LNCaP clone FGC (cell line): ENCODE measurements at regions not wholly inside any gene's neighbourhood (a gene's known extent, or its start where the extent isn't known, plus 50 kb on each side); places are given as distances from the start of the nearest gene placed in this dataset.

Experiments
- DNase-seq: peaks from one replicate; pipeline ENCODE4 v3.0.0-alpha.2; 2011; ENCODE audit warnings: low read depth
- H3K4me3 ChIP-seq: 2 replicates; pipeline ENCODE4 v1.5.1; 2011; ENCODE audit warnings: mild to moderate bottlenecking, low read depth, low read length, control low read depth
- CTCF ChIP-seq: IDR thresholded peaks from 2 replicates; pipeline ENCODE4 v1.5.1; 2012; ENCODE audit warnings: mild to moderate bottlenecking; ENCODE audit not compliant: control insufficient read depth, insufficient read depth; ENCODE audit errors: extremely low read depth

- no peak overlapping the region for H3K4me3 ChIP-seq
- TF ChIP-seq CTCF: no peak
Observed at GRCh38 chr2:242030226-242030575, 160.7 kb downstream of the RTP5 start.

GRCh38 chr2:242030858-242031257 is 161.3 kb downstream of the RTP5 start:
- DNase-seq: no peak
- no peak overlapping the region for H3K4me3 ChIP-seq
- no peak for TF ChIP-seq CTCF

More at GRCh38 chr2:242030226-242030575, 160.7 kb downstream of the RTP5 start:
- DNase-seq: no peak

DNA sequence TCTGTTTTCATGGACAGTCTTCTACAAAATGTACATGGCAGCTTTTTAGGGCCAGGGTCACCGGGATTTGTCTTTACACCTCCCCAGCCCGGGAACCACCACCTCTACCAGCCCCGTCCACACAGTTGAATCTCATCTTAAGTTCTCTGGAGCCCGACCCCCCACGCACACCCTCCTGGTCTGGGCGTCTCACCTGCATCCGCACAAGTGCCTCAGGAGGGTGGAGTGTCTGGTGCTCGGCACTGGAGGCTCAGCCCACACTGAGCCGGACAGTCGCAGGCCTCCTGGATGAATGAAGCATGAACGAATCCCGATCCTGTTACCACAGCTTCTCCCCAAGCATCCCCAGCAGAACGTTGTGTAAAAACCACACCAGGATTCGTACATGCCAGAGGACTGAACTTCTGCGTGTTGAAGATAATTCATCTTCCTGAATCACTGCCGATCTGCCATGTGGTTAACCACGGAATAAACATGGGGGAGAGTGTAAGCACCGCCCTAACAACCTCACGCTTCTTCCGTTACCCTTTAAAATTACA is 162.0 kb downstream of the RTP5 start:
- DNase-seq: no peak
- TF ChIP-seq CTCF: no peak

GRCh38 chr2:242032780-242033656 is 163.5 kb downstream of the RTP5 start:
- no peak for TF ChIP-seq CTCF
- H3K4me3 ChIP-seq: no peak overlapping the region
- no peak for DNase-seq

More for the DNA sequence above, 162.0 kb downstream of the RTP5 start:
- no peak overlapping the region for H3K4me3 ChIP-seq

- no peak overlapping the region for H3K4me3 ChIP-seq
- DNase-seq: no peak
- no peak for TF ChIP-seq CTCF
Observed at GRCh38 chr2:242034138-242034537, 164.6 kb downstream of the RTP5 start.

DNA sequence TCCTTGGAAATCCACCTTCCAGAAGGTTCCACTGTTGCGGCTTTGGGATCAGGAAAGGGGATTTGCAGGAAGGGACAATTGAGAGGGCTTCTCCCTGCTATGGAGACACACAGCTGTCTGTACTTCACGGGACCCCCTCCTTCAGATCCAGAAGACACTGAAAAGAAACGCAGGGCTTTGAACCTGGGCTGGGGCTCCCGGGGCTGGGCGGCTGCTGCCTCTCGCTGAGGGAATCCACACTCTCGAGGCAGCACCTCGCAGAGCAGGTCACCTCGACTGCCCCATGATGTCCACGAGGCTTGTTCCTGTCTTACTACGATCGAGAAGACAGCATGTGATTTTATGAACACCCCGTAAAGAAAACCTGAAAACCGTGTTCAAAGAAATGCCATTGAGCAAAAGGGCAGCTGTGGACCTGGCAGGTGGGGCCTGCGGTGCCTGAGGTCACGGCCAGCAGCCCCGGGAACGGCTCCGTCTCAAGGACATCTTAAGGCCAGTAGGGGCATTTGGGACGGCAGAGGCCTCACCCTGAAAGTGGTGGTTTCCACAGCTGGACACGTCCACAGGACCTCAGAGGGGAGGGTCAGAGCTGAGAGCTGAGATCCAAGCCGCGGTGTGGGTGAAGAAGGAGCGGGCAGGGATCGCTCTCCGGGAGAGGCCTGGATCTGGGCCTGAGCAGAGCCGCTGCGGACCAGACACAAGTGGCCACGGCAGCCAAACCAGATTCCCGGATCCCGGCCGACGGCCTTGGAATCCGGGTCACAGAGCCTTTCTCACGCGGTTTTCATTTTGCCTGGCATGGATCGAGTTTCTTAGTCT is 165.7 kb downstream of the RTP5 start:
- DNase-seq: no peak
- TF ChIP-seq CTCF: no peak
- no peak overlapping the region for H3K4me3 ChIP-seq
